ENCODE measurements at regions not wholly inside any gene's neighbourhood (a gene's known extent, or its start where the extent isn't known, plus 50 kb on each side); places are given as distances from the start of the nearest gene placed in this dataset.

- Histone ChIP-seq H3K4me3 (ENCODE audit: low read length) (no peak overlapping the region), H3K36me3 (ENCODE audit: insufficient read depth, low read length) (no peaks in the 10 kb centered on the region), H3K9me3 (ENCODE audit: insufficient read depth, low read depth, low read length) (peaks cover 13% of the 10 kb centered on the region; the same call in 1 of the 2 replicates), H3K27me3 (ENCODE audit: insufficient read depth, low read length) (no peaks in the 10 kb centered on the region), H3K4me1 (ENCODE audit: insufficient read depth, low read length) (peaks cover 4% of the 10 kb centered on the region; the same call in 1 of the 2 replicates), H3K9ac (ENCODE audit: low read depth, low read length) (no peak overlapping the region), H3K27ac (ENCODE audit: low read depth, low read length) (no peak overlapping the region)
- WGBS, result 89% methylated on average over 1 of the region's 1 CpG
Measured at GRCh38 chr10:112871021-112871420, 79.0 kb upstream of the TCF7L2 start.

- no peak overlapping the region for H3K4me3 ChIP-seq (ENCODE audit: low read length)
- 81% methylated on average over 1 of the region's 1 CpG for WGBS
- H3K27me3 ChIP-seq (ENCODE audit: insufficient read depth, low read length), result no peaks in the 10 kb centered on the region
- H3K4me1 ChIP-seq (ENCODE audit: insufficient read depth, low read length), result peaks cover 3% of the 10 kb centered on the region; the same call in 1 of the 2 replicates
- H3K27ac ChIP-seq (ENCODE audit: low read depth, low read length), result no peak overlapping the region
- no peak overlapping the region for H3K9ac ChIP-seq (ENCODE audit: low read depth, low read length)
- no peaks in the 10 kb centered on the region for H3K36me3 ChIP-seq (ENCODE audit: insufficient read depth, low read length)
- peaks cover 13% of the 10 kb centered on the region; the same call in 1 of the 2 replicates for H3K9me3 ChIP-seq (ENCODE audit: insufficient read depth, low read depth, low read length)
Measured at GRCh38 chr10:112872728-112873127, 77.3 kb upstream of the TCF7L2 start.

- 93% methylated on average over 1 of the region's 1 CpG for WGBS
- Histone ChIP-seq H3K4me3 (ENCODE audit: low read length) (no peak overlapping the region), H3K9me3 (ENCODE audit: insufficient read depth, low read depth, low read length) (peaks cover 13% of the 10 kb centered on the region; the same call in 1 of the 2 replicates), H3K4me1 (ENCODE audit: insufficient read depth, low read length) (no peaks in the 10 kb centered on the region), H3K36me3 (ENCODE audit: insufficient read depth, low read length) (no peaks in the 10 kb centered on the region), H3K9ac (ENCODE audit: low read depth, low read length) (no peak overlapping the region), H3K27me3 (ENCODE audit: insufficient read depth, low read length) (no peaks in the 10 kb centered on the region), H3K27ac (ENCODE audit: low read depth, low read length) (no peak overlapping the region)
Measured at GRCh38 chr10:112873541-112873940, 76.5 kb upstream of the TCF7L2 start.

- WGBS, result 93% methylated on average over 4 of the region's 4 CpGs
- Histone ChIP-seq H3K9me3 (ENCODE audit: insufficient read depth, low read depth, low read length) (peaks cover 13% of the 10 kb centered on the region; the same call in 1 of the 2 replicates), H3K27me3 (ENCODE audit: insufficient read depth, low read length) (no peaks in the 10 kb centered on the region), H3K36me3 (ENCODE audit: insufficient read depth, low read length) (no peaks in the 10 kb centered on the region), H3K4me1 (ENCODE audit: insufficient read depth, low read length) (no peaks in the 10 kb centered on the region), H3K4me3 (ENCODE audit: low read length) (no peak overlapping the region), H3K27ac (ENCODE audit: low read depth, low read length) (no peak overlapping the region), H3K9ac (ENCODE audit: low read depth, low read length) (no peak overlapping the region)
Measured at GRCh38 chr10:112874982-112875381, 75.1 kb upstream of the TCF7L2 start.

- peaks cover 13% of the 10 kb centered on the region; the same call in 1 of the 2 replicates for H3K9me3 ChIP-seq (ENCODE audit: insufficient read depth, low read depth, low read length)
- no peak overlapping the region for H3K9ac ChIP-seq (ENCODE audit: low read depth, low read length)
- no peak overlapping the region for H3K27ac ChIP-seq (ENCODE audit: low read depth, low read length)
- H3K4me1 ChIP-seq (ENCODE audit: insufficient read depth, low read length), result no peaks in the 10 kb centered on the region
- WGBS, result 82% methylated on average over 5 of the region's 5 CpGs
- H3K36me3 ChIP-seq (ENCODE audit: insufficient read depth, low read length), result no peaks in the 10 kb centered on the region
- H3K27me3 ChIP-seq (ENCODE audit: insufficient read depth, low read length), result no peaks in the 10 kb centered on the region
- H3K4me3 ChIP-seq (ENCODE audit: low read length), result no peak overlapping the region
Measured at GRCh38 chr10:112875476-112876267, 74.4 kb upstream of the TCF7L2 start.

GRCh38 chr10:112880633-112881530, 69.2 kb upstream of the TCF7L2 start:
- H3K9ac ChIP-seq (ENCODE audit: low read depth, low read length), result no peak overlapping the region
- H3K27me3 ChIP-seq (ENCODE audit: insufficient read depth, low read length), result no peaks in the 10 kb centered on the region
- H3K4me1 ChIP-seq (ENCODE audit: insufficient read depth, low read length), result 0 out of 2 replicates have a peak, but pooled peaks cover under 1% of the 10 kb centered on the region
- H3K36me3 ChIP-seq (ENCODE audit: insufficient read depth, low read length), result no peaks in the 10 kb centered on the region
- no peak overlapping the region for H3K4me3 ChIP-seq (ENCODE audit: low read length)
- H3K9me3 ChIP-seq (ENCODE audit: insufficient read depth, low read depth, low read length), result no peaks in the 10 kb centered on the region
- WGBS, result 82% methylated on average over 5 of the region's 5 CpGs
- H3K27ac ChIP-seq (ENCODE audit: low read depth, low read length), result no peak overlapping the region

- Histone ChIP-seq H3K36me3 (ENCODE audit: insufficient read depth, low read length) (no peaks in the 10 kb centered on the region), H3K27ac (ENCODE audit: low read depth, low read length) (no peak overlapping the region), H3K4me1 (ENCODE audit: insufficient read depth, low read length) (peaks cover 24% of the 10 kb centered on the region), H3K9me3 (ENCODE audit: insufficient read depth, low read depth, low read length) (no peaks in the 10 kb centered on the region), H3K27me3 (ENCODE audit: insufficient read depth, low read length) (no peaks in the 10 kb centered on the region), H3K4me3 (ENCODE audit: low read length) (no peak overlapping the region), H3K9ac (ENCODE audit: low read depth, low read length) (no peak overlapping the region)
- WGBS, result 97% methylated on average over 5 of the region's 5 CpGs
Measured at GRCh38 chr10:112883360-112884178, 66.5 kb upstream of the TCF7L2 start.

GRCh38 chr10:112884179-112884504, 65.9 kb upstream of the TCF7L2 start:
- no peak overlapping the region for H3K9ac ChIP-seq (ENCODE audit: low read depth, low read length)
- H3K9me3 ChIP-seq (ENCODE audit: insufficient read depth, low read depth, low read length), result no peaks in the 10 kb centered on the region
- no peaks in the 10 kb centered on the region for H3K27me3 ChIP-seq (ENCODE audit: insufficient read depth, low read length)
- H3K36me3 ChIP-seq (ENCODE audit: insufficient read depth, low read length), result no peaks in the 10 kb centered on the region
- no peak overlapping the region for H3K4me3 ChIP-seq (ENCODE audit: low read length)
- H3K27ac ChIP-seq (ENCODE audit: low read depth, low read length), result no peak overlapping the region
- peaks cover 24% of the 10 kb centered on the region for H3K4me1 ChIP-seq (ENCODE audit: insufficient read depth, low read length)

GRCh38 chr10:112886463-112886862, 63.6 kb upstream of the TCF7L2 start:
- no peak overlapping the region for H3K9ac ChIP-seq (ENCODE audit: low read depth, low read length)
- H3K9me3 ChIP-seq (ENCODE audit: insufficient read depth, low read depth, low read length), result no peaks in the 10 kb centered on the region
- H3K27me3 ChIP-seq (ENCODE audit: insufficient read depth, low read length), result no peaks in the 10 kb centered on the region
- no peaks in the 10 kb centered on the region for H3K36me3 ChIP-seq (ENCODE audit: insufficient read depth, low read length)
- no peak overlapping the region; the same call in 1 of the 2 replicates for H3K27ac ChIP-seq (ENCODE audit: low read depth, low read length)
- no peak overlapping the region for H3K4me3 ChIP-seq (ENCODE audit: low read length)
- H3K4me1 ChIP-seq (ENCODE audit: insufficient read depth, low read length), result peaks cover 24% of the 10 kb centered on the region
- 10% methylated on average over 4 of the region's 4 CpGs for WGBS

GRCh38 chr10:112887968-112888367, 62.1 kb upstream of the TCF7L2 start:
- H3K4me3 ChIP-seq (ENCODE audit: low read length), result no peak overlapping the region
- peaks cover 24% of the 10 kb centered on the region for H3K4me1 ChIP-seq (ENCODE audit: insufficient read depth, low read length)
- no peaks in the 10 kb centered on the region for H3K36me3 ChIP-seq (ENCODE audit: insufficient read depth, low read length)
- no peak overlapping the region for H3K27ac ChIP-seq (ENCODE audit: low read depth, low read length)
- H3K9ac ChIP-seq (ENCODE audit: low read depth, low read length), result no peak overlapping the region
- WGBS, result 77% methylated on average over 3 of the region's 3 CpGs
- H3K27me3 ChIP-seq (ENCODE audit: insufficient read depth, low read length), result no peaks in the 10 kb centered on the region
- no peaks in the 10 kb centered on the region for H3K9me3 ChIP-seq (ENCODE audit: insufficient read depth, low read depth, low read length)
